SK-N-SH treated with all-trans-retinoic acid at 6 μM for 48 hours (cell line): ENCODE measurements at regions not wholly inside any gene's neighbourhood (a gene's known extent, or its start where the extent isn't known, plus 50 kb on each side); places are given as distances from the start of the nearest gene placed in this dataset.

Source experiments
- ATAC-seq: fragments of 200-7000 bp; cut with Tn5 transposase; 3 replicates; pipeline ENCODE4 v1.9.1; 2020; ENCODE audit warnings: mild to moderate bottlenecking, moderate library complexity
- BACH2 ChIP-seq: fragments of 250-450 bp; sonication (Bioruptor Pico); IDR thresholded peaks from 2 replicates; pipeline ENCODE4 v1.9.0; 2021; ENCODE audit warnings: mild to moderate bottlenecking, borderline replicate concordance
- CREB5 ChIP-seq: fragments of 250-450 bp; sonication (Bioruptor Pico); IDR thresholded peaks from 2 replicates; pipeline ENCODE4 v1.5.1; 2020; ENCODE audit warnings: low read depth, mild to moderate bottlenecking, moderate library complexity
- CSDC2 ChIP-seq: fragments of 250-450 bp; sonication (Bioruptor Pico); IDR thresholded peaks from 2 replicates; pipeline ENCODE4 v1.5.0; 2020; ENCODE audit warnings: mild to moderate bottlenecking, moderate library complexity
- CSRNP3 ChIP-seq: fragments of 250-450 bp; sonication (Bioruptor Pico); IDR thresholded peaks from 2 replicates; pipeline ENCODE4 v1.5.1; 2021; ENCODE audit warnings: mild to moderate bottlenecking, moderate library complexity
- ESRRG ChIP-seq: fragments of 250-450 bp; sonication (Bioruptor Pico); IDR thresholded peaks from 2 replicates; pipeline ENCODE4 v1.6.1; 2021; ENCODE audit warnings: mild to moderate bottlenecking
- GLIS3 ChIP-seq: fragments of 250-450 bp; sonication (Bioruptor Pico); IDR thresholded peaks from 2 replicates; pipeline ENCODE4 v1.5.0; 2020; ENCODE audit warnings: mild to moderate bottlenecking, moderate library complexity
- ISL1 ChIP-seq: fragments of 250-450 bp; sonication (Bioruptor Pico); IDR thresholded peaks from 2 replicates; pipeline ENCODE4 v2.1.2; 2022; ENCODE audit warnings: mild to moderate bottlenecking, moderate library complexity
- OSR1 ChIP-seq: fragments of 250-450 bp; sonication (Bioruptor Pico); IDR thresholded peaks from 2 replicates; pipeline ENCODE4 v1.8.0; 2022; ENCODE audit warnings: moderate library complexity, mild to moderate bottlenecking, inconsistent platforms
- POU6F1 ChIP-seq: fragments of 250-450 bp; sonication (Bioruptor Pico); IDR thresholded peaks from 2 replicates; pipeline ENCODE4 v1.8.0; 2021; ENCODE audit warnings: low read depth, mild to moderate bottlenecking, moderate library complexity, borderline replicate concordance
- PPARA ChIP-seq: fragments of 250-450 bp; sonication (Bioruptor Pico); IDR thresholded peaks from 2 replicates; pipeline ENCODE4 v1.5.0; 2020; ENCODE audit warnings: mild to moderate bottlenecking, borderline replicate concordance
- RARB ChIP-seq: fragments of 250-450 bp; sonication (Bioruptor Pico); IDR thresholded peaks from 2 replicates; pipeline ENCODE4 v1.8.0; 2021; ENCODE audit warnings: mild to moderate bottlenecking, moderate library complexity
- TCF4 ChIP-seq: fragments of 250-450 bp; sonication (Bioruptor Pico); IDR thresholded peaks from 2 replicates; pipeline ENCODE4 v1.8.0; 2021; ENCODE audit warnings: mild to moderate bottlenecking, moderate library complexity, borderline replicate concordance
- TOX ChIP-seq: fragments of 250-450 bp; sonication (Bioruptor Pico); IDR thresholded peaks from 2 replicates; pipeline ENCODE4 v1.8.0; 2021; ENCODE audit warnings: mild to moderate bottlenecking, moderate library complexity, borderline replicate concordance
- TSHZ2 ChIP-seq: fragments of 250-450 bp; sonication (Bioruptor Pico); IDR thresholded peaks from 2 replicates; pipeline ENCODE4 v1.5.0; 2020; ENCODE audit warnings: mild to moderate bottlenecking, moderate library complexity
- ZC3H10 ChIP-seq: fragments of 250-450 bp; sonication (Bioruptor Pico); IDR thresholded peaks from 2 replicates; pipeline ENCODE4 v1.5.1; 2021; ENCODE audit warnings: mild to moderate bottlenecking, moderate library complexity
- ZFP3 ChIP-seq: fragments of 250-450 bp; sonication (Bioruptor Pico); IDR thresholded peaks from 2 replicates; pipeline ENCODE4 v1.5.0; 2020; ENCODE audit warnings: mild to moderate bottlenecking, moderate library complexity
- ZFP30 ChIP-seq: fragments of 450-650 bp; formaldehyde crosslinking; IDR thresholded peaks from 2 replicates; pipeline ENCODE4 v1.5.0; 2022; ENCODE audit warnings: mild to moderate bottlenecking, moderate library complexity
- ZNF565 ChIP-seq: fragments of 450-650 bp; formaldehyde crosslinking; conservative IDR thresholded peaks from 2 replicates; pipeline ENCODE4 v1.5.0; 2020; ENCODE audit warnings: low read depth, mild to moderate bottlenecking, moderate library complexity
- ZNF70 ChIP-seq: fragments of 450-650 bp; formaldehyde crosslinking; IDR thresholded peaks from 2 replicates; pipeline ENCODE4 v1.5.0; 2020; ENCODE audit warnings: mild to moderate bottlenecking, moderate library complexity
- ZNF8 ChIP-seq: fragments of 450-650 bp; formaldehyde crosslinking; IDR thresholded peaks from 2 replicates; pipeline ENCODE4 v1.5.0; 2020; ENCODE audit warnings: mild to moderate bottlenecking, moderate library complexity
- TF ChIP-seq, protein P1 (sequence below): fragments of 250-450 bp; sonication (Bioruptor Pico); IDR thresholded peaks from 2 replicates; pipeline ENCODE4 v1.8.0; 2020; ENCODE audit warnings: mild to moderate bottlenecking, moderate library complexity, borderline replicate concordance

- TF ChIP-seq ESRRG, result no peak
- no peak for TF ChIP-seq ZNF565
- no peak for TF ChIP-seq TCF4
- TF ChIP-seq PPARA, result no peak
- no peak for ATAC-seq
Measured at GRCh38 chr4:179027569-179027968, 1585.3 kb upstream of the AGA start.

GRCh38 chr4:179028321-179028720, 1586.1 kb upstream of the AGA start:
- no peak for TF ChIP-seq ZNF565
- no peak for TF ChIP-seq TOX
- TF ChIP-seq BACH2 (CRISPR knock-in tag), result no peak
- TF ChIP-seq ZFP30 (CRISPR knock-in tag), result no peak
- TF ChIP-seq ESRRG, result no peak
- no peak for TF ChIP-seq CSDC2 (CRISPR knock-in tag)
- TF ChIP-seq, protein P1, sequence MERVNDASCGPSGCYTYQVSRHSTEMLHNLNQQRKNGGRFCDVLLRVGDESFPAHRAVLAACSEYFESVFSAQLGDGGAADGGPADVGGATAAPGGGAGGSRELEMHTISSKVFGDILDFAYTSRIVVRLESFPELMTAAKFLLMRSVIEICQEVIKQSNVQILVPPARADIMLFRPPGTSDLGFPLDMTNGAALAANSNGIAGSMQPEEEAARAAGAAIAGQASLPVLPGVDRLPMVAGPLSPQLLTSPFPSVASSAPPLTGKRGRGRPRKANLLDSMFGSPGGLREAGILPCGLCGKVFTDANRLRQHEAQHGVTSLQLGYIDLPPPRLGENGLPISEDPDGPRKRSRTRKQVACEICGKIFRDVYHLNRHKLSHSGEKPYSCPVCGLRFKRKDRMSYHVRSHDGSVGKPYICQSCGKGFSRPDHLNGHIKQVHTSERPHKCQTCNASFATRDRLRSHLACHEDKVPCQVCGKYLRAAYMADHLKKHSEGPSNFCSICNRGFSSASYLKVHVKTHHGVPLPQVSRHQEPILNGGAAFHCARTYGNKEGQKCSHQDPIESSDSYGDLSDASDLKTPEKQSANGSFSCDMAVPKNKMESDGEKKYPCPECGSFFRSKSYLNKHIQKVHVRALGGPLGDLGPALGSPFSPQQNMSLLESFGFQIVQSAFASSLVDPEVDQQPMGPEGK (CRISPR knock-in tag), result no peak
- no peak for TF ChIP-seq CREB5 (CRISPR knock-in tag)
- TF ChIP-seq CSRNP3, result no peak
- no peak for ATAC-seq

DNA sequence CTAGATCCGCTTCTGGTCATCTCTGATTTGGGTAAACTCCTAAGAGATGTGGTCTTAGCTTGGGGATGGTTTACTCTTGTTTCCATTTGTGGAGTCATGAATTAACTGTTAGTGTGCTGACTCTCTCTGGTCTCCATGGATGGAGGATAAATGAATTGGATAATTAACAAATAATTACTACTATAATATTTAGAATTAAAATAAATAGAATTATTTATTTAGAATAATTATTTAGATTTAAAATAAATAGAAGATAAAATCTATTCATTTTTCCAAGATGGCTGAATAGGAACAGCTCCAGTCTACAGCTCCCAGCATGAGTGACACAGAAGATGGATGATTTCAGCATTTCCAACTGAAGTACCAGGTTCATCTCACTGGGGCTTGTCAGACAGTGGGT, 1587.4 kb upstream of the AGA start:
- no peak for ATAC-seq

More for the DNA sequence above, 1587.4 kb upstream of the AGA start:
- no peak for TF ChIP-seq ZC3H10 (CRISPR knock-in tag)
- TF ChIP-seq ZNF70 (CRISPR knock-in tag), result no peak
- TF ChIP-seq, protein P1 (CRISPR knock-in tag), result no peak
- no peak for TF ChIP-seq CSRNP3
- TF ChIP-seq GLIS3, result no peak
- no peak for TF ChIP-seq PPARA
- TF ChIP-seq POU6F1 (CRISPR knock-in tag), result no peak
- no peak for TF ChIP-seq ZFP30 (CRISPR knock-in tag)
- TF ChIP-seq TOX, result no peak
- no peak for TF ChIP-seq ZNF8 (CRISPR knock-in tag)
- no peak for TF ChIP-seq ESRRG
- no peak for TF ChIP-seq CSDC2 (CRISPR knock-in tag)
- TF ChIP-seq OSR1 (CRISPR knock-in tag), result no peak
- TF ChIP-seq ZFP3 (CRISPR knock-in tag), result no peak
- no peak for TF ChIP-seq BACH2 (CRISPR knock-in tag)
- no peak for TF ChIP-seq RARB (CRISPR knock-in tag)
- TF ChIP-seq ISL1 (CRISPR knock-in tag), result no peak
- no peak for TF ChIP-seq TSHZ2 (CRISPR knock-in tag)
- TF ChIP-seq ZNF565, result no peak
